H1 (cell line): ENCODE measurements at regions not wholly inside any gene's neighbourhood (a gene's known extent, or its start where the extent isn't known, plus 50 kb on each side); places are given as distances from the start of the nearest gene placed in this dataset.

Source experiments
- CTCF ChIA-PET: fragments of 300-600 bp; sonication (Branson Sonifier 250); formaldehyde crosslinking; loops from one replicate; lab custom pipeline; 2021; ENCODE audit not compliant: partially characterized antibody; lab: Charles Lee
- POLR2A ChIA-PET: fragments of 300-600 bp; sonication (Branson Sonifier 250); formaldehyde crosslinking; loops from one replicate; lab custom pipeline; 2021; ENCODE audit warnings: inconsistent platforms; ENCODE audit not compliant: partially characterized antibody; lab: Charles Lee
- DNase-seq, 2 experiments: peaks; one replicate each; pipeline versions ENCODE4 v3.0.0 to v3.0.0-alpha.2; 2010 to 2022; ENCODE audit warnings: low spot score in 2 of 2, low read depth in 1 of 2, mixed read lengths in 1 of 2
- FAIRE-seq: peaks from 2 replicates; lab custom pipeline; 2011; peaks lifted over from hg19 to GRCh38; lab: Jason Lieb, UNC
- H2AFZ ChIP-seq: 2 replicates; pipeline ENCODE4 v1.8.1; 2012; ENCODE audit warnings: low read length, inconsistent platforms
- H2AK5ac ChIP-seq: 2 replicates; pipeline ENCODE4 v1.6.1; 2013; ENCODE audit warnings: low read depth, low read length
- H2BK120ac ChIP-seq: replicated peaks from 2 replicates; pipeline ENCODE3; 2013; ENCODE audit warnings: low read depth, low read length, inconsistent platforms
- H2BK12ac ChIP-seq: 2 replicates; pipeline ENCODE4 v1.6.1; 2013; ENCODE audit warnings: low read depth, low read length
- H2BK15ac ChIP-seq: 2 replicates; pipeline ENCODE4 v1.6.1; 2013; ENCODE audit warnings: low read length
- H2BK20ac ChIP-seq: 2 replicates; pipeline ENCODE4 v1.6.1; 2013; ENCODE audit warnings: low read length
- H2BK5ac ChIP-seq: 2 replicates; pipeline ENCODE4 v1.6.1; 2013; ENCODE audit warnings: low read depth, low read length
- H3K14ac ChIP-seq: 2 replicates; pipeline ENCODE4 v1.6.1; 2013; ENCODE audit warnings: inconsistent platforms; ENCODE audit not compliant: insufficient read length
- H3K18ac ChIP-seq: 2 replicates; pipeline ENCODE4 v1.6.1; 2013; ENCODE audit warnings: low read length; ENCODE audit errors: extremely low read depth
- H3K23ac ChIP-seq: 2 replicates; pipeline ENCODE4 v1.6.1; 2013; ENCODE audit warnings: inconsistent platforms; ENCODE audit not compliant: insufficient read length
- H3K23me2 ChIP-seq: 2 replicates; pipeline ENCODE4 v1.6.1; 2013; ENCODE audit warnings: low read depth, low read length
- H3K27ac ChIP-seq: 2 replicates; pipeline ENCODE4 v1.6.1; 2011; ENCODE audit warnings: low read depth, low read length, inconsistent platforms
- H3K27me3 ChIP-seq, 4 experiments: replicated peaks in 1 of 4; 1 replicate in 1 of 4; 2 replicates in 3 of 4; pipeline versions ENCODE4 v1.6.1 to v1.8.1; 2011 to 2013; ENCODE audit warnings: low read length in 3 of 4, mild to moderate bottlenecking in 3 of 4, inconsistent platforms in 2 of 4, mixed read lengths in 2 of 4, moderate library complexity in 1 of 4; ENCODE audit not compliant: control insufficient read depth in 3 of 4, insufficient read depth in 3 of 4; ENCODE audit errors: extremely low read depth in 1 of 4
- H3K36me3 ChIP-seq, 4 experiments: 2 replicates each; pipeline versions ENCODE4 v1.6.1 to v1.8.1; 2011 to 2013; ENCODE audit warnings: mild to moderate bottlenecking in 4 of 4, low read length in 3 of 4, moderate library complexity in 2 of 4, control low read depth in 1 of 4, inconsistent platforms in 1 of 4; ENCODE audit not compliant: insufficient read depth in 4 of 4, control insufficient read depth in 2 of 4
- H3K4ac ChIP-seq: replicated peaks from 2 replicates; pipeline ENCODE3; 2013; ENCODE audit warnings: low read length, low read depth, mixed read lengths, inconsistent platforms; ENCODE audit not compliant: insufficient read length
- H3K4me1 ChIP-seq, 4 experiments: replicated peaks in 1 of 4; 1 replicate in 1 of 4; 2 replicates in 3 of 4; pipeline versions ENCODE4 v1.6.1 to v1.8.1; 2011 to 2013; ENCODE audit warnings: low read length in 3 of 4, inconsistent platforms in 2 of 4, mixed read lengths in 1 of 4; ENCODE audit not compliant: insufficient read depth in 4 of 4, control insufficient read depth in 3 of 4
- H3K4me2 ChIP-seq, 2 experiments: 2 replicates each; pipeline versions ENCODE4 v1.6.1 to v1.8.1; 2011 to 2013; ENCODE audit warnings: low read depth in 2 of 2, low read length in 2 of 2, control low read depth in 1 of 2, inconsistent platforms in 1 of 2, mild to moderate bottlenecking in 1 of 2; ENCODE audit not compliant: insufficient read depth in 1 of 2
- H3K4me3 ChIP-seq, 4 experiments: fragments of 200-600, 300-600 bp in 1 of 4; sonication (generic), shearing (Covaris generic), sonication (Bioruptor Twin) in 1 of 4; 2 replicates each; pipeline versions ENCODE4 v1.5.1 to v1.8.1; 2011 to 2016; ENCODE audit warnings: low read length in 4 of 4, low read depth in 3 of 4, control low read depth in 2 of 4, inconsistent platforms in 2 of 4, mild to moderate bottlenecking in 2 of 4, mixed read lengths in 1 of 4, moderate library complexity in 1 of 4; ENCODE audit not compliant: insufficient read depth in 2 of 4; ENCODE audit errors: extremely low read depth in 1 of 4
- H3K56ac ChIP-seq: replicated peaks from 2 replicates; pipeline ENCODE3; 2013; ENCODE audit warnings: low read depth, mild to moderate bottlenecking, mixed read lengths, low read length, inconsistent platforms; ENCODE audit not compliant: insufficient read length
- H3K79me1 ChIP-seq: 2 replicates; pipeline ENCODE4 v1.6.1; 2013; ENCODE audit warnings: low read depth, low read length, control low read depth
- H3K79me2 ChIP-seq, 2 experiments: 2 replicates each; pipeline versions ENCODE4 v1.6.1 to v1.8.1; 2012 to 2013; ENCODE audit warnings: low read length in 2 of 2, mild to moderate bottlenecking in 2 of 2, inconsistent platforms in 1 of 2; ENCODE audit not compliant: insufficient read depth in 2 of 2, control insufficient read depth in 1 of 2
- H3K9ac ChIP-seq, 4 experiments: replicated peaks in 1 of 4; 1 replicate in 1 of 4; 2 replicates in 3 of 4; pipeline versions ENCODE4 v1.6.1 to v1.8.1; 2011 to 2013; ENCODE audit warnings: low read depth in 3 of 4, low read length in 3 of 4, control low read depth in 2 of 4, mild to moderate bottlenecking in 2 of 4, moderate library complexity in 2 of 4, inconsistent platforms in 1 of 4; ENCODE audit errors: extremely low read depth in 1 of 4
- H3K9me3 ChIP-seq, 2 experiments: 2 replicates each; pipeline versions ENCODE4 v1.6.1 to v1.8.1; 2012 to 2013; ENCODE audit warnings: mild to moderate bottlenecking in 2 of 2, moderate library complexity in 2 of 2, control low read depth in 1 of 2, inconsistent platforms in 1 of 2, low read depth in 1 of 2, low read length in 1 of 2, mixed read lengths in 1 of 2; ENCODE audit not compliant: insufficient read depth in 2 of 2
- H4K20me1 ChIP-seq, 2 experiments: replicated peaks in 1 of 2; 2 replicates each; pipeline versions ENCODE3 to v1.8.1; 2011 to 2013; ENCODE audit warnings: inconsistent platforms in 2 of 2, low read length in 2 of 2, mild to moderate bottlenecking in 1 of 2; ENCODE audit not compliant: insufficient read depth in 2 of 2, control insufficient read depth in 1 of 2
- H4K5ac ChIP-seq: 2 replicates; pipeline ENCODE4 v1.6.1; 2013; ENCODE audit warnings: low read length, low read depth, mixed read lengths, inconsistent platforms; ENCODE audit not compliant: insufficient read length
- H4K8ac ChIP-seq: 2 replicates; pipeline ENCODE4 v1.8.0; 2013; ENCODE audit warnings: mild to moderate bottlenecking, moderate library complexity, low read length, inconsistent platforms; ENCODE audit not compliant: insufficient read depth; ENCODE audit errors: extremely low read depth
- H4K91ac ChIP-seq: replicated peaks from 2 replicates; pipeline ENCODE3; 2013; ENCODE audit warnings: low read length, mixed read lengths, inconsistent platforms; ENCODE audit not compliant: insufficient read length
- ATF2 ChIP-seq: IDR thresholded peaks from 2 replicates; pipeline ENCODE4 v1.6.1; 2012; ENCODE audit warnings: low read length, inconsistent platforms
- CBX5 ChIP-seq: fragments of 300-800, 300-1000 bp; sonication (generic); IDR thresholded peaks from 2 replicates; pipeline ENCODE4 v1.7.1; 2016; ENCODE audit warnings: antibody characterized with exemption, low read length, low read depth
- EZH2 ChIP-seq: fragments of 200-600 bp; sonication (generic); IDR thresholded peaks from 2 replicates; pipeline ENCODE4 v1.7.1; 2012; ENCODE audit warnings: low read depth, mild to moderate bottlenecking, moderate library complexity, low read length, inconsistent platforms; ENCODE audit not compliant: severe bottlenecking
- HDAC6 ChIP-seq: IDR thresholded peaks from one replicate; pipeline ENCODE4 v1.7.1; 2012; ENCODE audit warnings: low read depth, mild to moderate bottlenecking, inconsistent platforms, low read length, moderate library complexity
- JUN ChIP-seq: IDR thresholded peaks from 2 replicates; pipeline ENCODE4 v1.6.1; 2011; ENCODE audit warnings: low read depth, mild to moderate bottlenecking, improper control_type of control experiment, low read length
- POLR2A ChIP-seq, 2 experiments: IDR thresholded peaks; 1 replicate in 1 of 2; 2 replicates in 1 of 2; pipeline ENCODE4 v1.6.1; 2011; ENCODE audit warnings: low read depth in 2 of 2, low read length in 2 of 2, mild to moderate bottlenecking in 2 of 2; ENCODE audit errors: control extremely low read depth in 1 of 2
- SRF ChIP-seq: IDR thresholded peaks from 2 replicates; pipeline ENCODE4 v1.6.1; 2011; ENCODE audit warnings: mild to moderate bottlenecking, low read depth, low read length, moderate library complexity
- TAF1 ChIP-seq: IDR thresholded peaks from 2 replicates; pipeline ENCODE4 v1.6.1; 2011; ENCODE audit warnings: mild to moderate bottlenecking, low read depth, low read length
- TCF12 ChIP-seq: IDR thresholded peaks from 2 replicates; pipeline ENCODE4 v1.6.1; 2011; ENCODE audit warnings: low read depth, mild to moderate bottlenecking, low read length
- ZNF274 ChIP-seq: IDR thresholded peaks from 2 replicates; pipeline ENCODE4 v1.7.0; 2012; ENCODE audit warnings: low read length, borderline replicate concordance; ENCODE audit errors: extremely low read depth
- WGBS, 2 experiments: shearing (Covaris generic) in 1 of 2; methylation state at CpG; one replicate each; pipeline versions ENCODE4 v1.1.6 to v1.1.7; 2013 to 2015; ENCODE audit warnings: low lambda C conversion rate in 2 of 2, mixed read lengths in 2 of 2, inconsistent platforms in 1 of 2, low coverage in 1 of 2, missing lambda C conversion rate in 1 of 2; ENCODE audit not compliant: insufficient replicate concordance in 2 of 2, insufficient coverage in 1 of 2, insufficient read length in 1 of 2; ENCODE audit errors: extremely low coverage in 1 of 2, missing lambda C conversion rate in 1 of 2; 5-methylcytosine and 5-hydroxymethylcytosine counted together
- TF ChIP-seq, protein P1 (sequence below): IDR thresholded peaks from 2 replicates; pipeline ENCODE4 v1.6.1; 2012; ENCODE audit warnings: inconsistent platforms

DNA sequence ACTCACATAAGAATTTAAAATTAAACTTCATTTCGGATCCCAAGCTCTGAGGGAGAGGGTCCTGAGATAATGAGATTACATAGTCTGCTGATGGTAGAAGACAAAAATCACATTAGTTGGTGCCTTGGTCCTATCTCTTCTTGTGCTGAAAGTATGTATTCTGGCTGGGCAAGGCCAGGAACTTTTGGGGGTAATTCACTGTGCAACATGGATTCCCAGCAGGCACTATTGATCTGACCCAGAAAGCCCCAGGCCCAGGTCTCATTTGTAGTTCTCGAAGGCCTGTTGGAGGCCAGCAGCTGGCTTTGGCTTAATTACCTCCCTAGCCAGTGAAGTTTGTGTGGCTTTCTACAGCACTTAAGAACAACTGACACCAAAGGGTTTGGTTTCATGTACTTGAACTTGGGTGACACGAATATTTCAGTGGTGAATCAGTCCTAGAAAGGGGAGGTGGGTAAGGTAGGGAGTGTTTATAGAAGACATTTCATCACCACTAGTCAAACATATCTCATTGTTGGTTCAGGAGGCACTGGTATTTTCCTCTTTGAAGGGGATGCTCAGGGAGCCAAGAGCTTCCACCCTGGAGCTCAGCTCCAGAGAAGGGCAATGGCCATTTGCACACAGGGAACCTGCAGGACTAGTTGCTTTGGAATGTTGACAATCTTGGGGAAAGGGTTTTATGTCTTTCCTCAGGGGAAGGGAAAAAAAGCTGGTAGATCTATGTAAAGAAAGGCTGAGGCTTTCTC lies 217.8 kb downstream of the OSR1 start:
- H2BK120ac ChIP-seq: no peak overlapping the region
- no peaks in the 10 kb centered on the region for H3K79me1 ChIP-seq
- H3K4me3 ChIP-seq: no peak overlapping the region
- no peaks in the 10 kb centered on the region for H3K36me3 ChIP-seq
- no peak overlapping the region for H3K18ac ChIP-seq
- no peak overlapping the region for H3K4me2 ChIP-seq
- H3K4ac ChIP-seq: no peak overlapping the region
- peak in 1 of 2 experiments; percentile 2 for DNase-seq
- H4K5ac ChIP-seq: no peak overlapping the region
- no peaks in the 10 kb centered on the region for H3K9me3 ChIP-seq
- no peak overlapping the region for H2BK5ac ChIP-seq
- no peak overlapping the region for H3K23ac ChIP-seq
- H2BK20ac ChIP-seq: no peak overlapping the region
- H3K9ac ChIP-seq: no peak overlapping the region
- H3K79me2 ChIP-seq: no peaks in the 10 kb centered on the region
- WGBS, 2 experiments: 100% methylated on average over 2 of the region's 3 CpGs; no CpG with 5 or more reads in 1 of the 2 experiments
- FAIRE-seq: no peak
- H2BK12ac ChIP-seq: no peak overlapping the region
- H2AK5ac ChIP-seq: no peak overlapping the region
- no peak overlapping the region for H3K27ac ChIP-seq
- no peaks in the 10 kb centered on the region for H3K23me2 ChIP-seq
- no peak overlapping the region for H4K8ac ChIP-seq
- H3K56ac ChIP-seq: no peak overlapping the region
- H3K4me1 ChIP-seq: peaks cover 0 to 7% (median 2%) of the 10 kb centered on the region in 4 experiments; a peak in 2 of 7 replicates
- no peaks in the 10 kb centered on the region for H3K27me3 ChIP-seq
- ChIA-PET POLR2A (interaction anchor here (1.1 kb wide), 1 partner anchor 160 kb away, joined by 3 read pairs; no protein-coding TSS in a partner anchor), CTCF (interaction anchor here (0.8 to 1.5 kb wide), 5 partner anchors 9 to 229 kb away, joined by 3 read pairs; no protein-coding TSS in a partner anchor)
- H2BK15ac ChIP-seq: no peak overlapping the region
- TF ChIP-seq SRF (no peak), HDAC6 (no peak), JUN (no peak), POLR2A (IDR thresholded peaks at IDR 0.05; ENCODE audit: control extremely low read depth in 1 of 2, low read depth in 2 of 2, low read length in 2 of 2) (no peak), TAF1 (no peak), TCF12 (no peak), ATF2 (no peak), ZNF274 (no peak), CBX5 (no peak), EZH2 (no peak)
- TF ChIP-seq, protein P1, sequence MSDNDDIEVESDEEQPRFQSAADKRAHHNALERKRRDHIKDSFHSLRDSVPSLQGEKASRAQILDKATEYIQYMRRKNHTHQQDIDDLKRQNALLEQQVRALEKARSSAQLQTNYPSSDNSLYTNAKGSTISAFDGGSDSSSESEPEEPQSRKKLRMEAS: no peak
- H3K14ac ChIP-seq: no peak overlapping the region
- H4K20me1 ChIP-seq: no peaks in the 10 kb centered on the region
- no peak overlapping the region for H4K91ac ChIP-seq
- H2AFZ ChIP-seq: no peak overlapping the region
